HEK293 (cell line): ENCODE measurements at regions not wholly inside any gene's neighbourhood (a gene's known extent, or its start where the extent isn't known, plus 50 kb on each side); places are given as distances from the start of the nearest gene placed in this dataset.

Experiments
- EGR2 ChIP-seq: fragments of 450-650 bp; formaldehyde crosslinking; IDR thresholded peaks from 2 replicates; pipeline ENCODE4 v1.5.1; 2016; ENCODE audit warnings: low read depth, missing biosample characterization, missing genetic modification characterization
- FEZF1 ChIP-seq: fragments of 450-650 bp; formaldehyde crosslinking; IDR thresholded peaks from 2 replicates; pipeline ENCODE4 v1.5.1; 2016; ENCODE audit warnings: missing biosample characterization, missing genetic modification characterization
- GLI4 ChIP-seq: fragments of 450-650 bp; formaldehyde crosslinking; IDR thresholded peaks from 2 replicates; pipeline ENCODE4 v1.5.1; 2016; ENCODE audit warnings: missing biosample characterization, missing genetic modification characterization
- HIC1 ChIP-seq: fragments of 450-650 bp; formaldehyde crosslinking; IDR thresholded peaks from 2 replicates; pipeline ENCODE4 v1.5.1; 2016; ENCODE audit warnings: missing biosample characterization, missing genetic modification characterization
- KLF10 ChIP-seq: fragments of 450-650 bp; IDR thresholded peaks from 2 replicates; pipeline ENCODE4 v1.5.1; 2018; ENCODE audit warnings: missing biosample characterization, mild to moderate bottlenecking, missing genetic modification characterization
- KLF17 ChIP-seq: fragments of 450-650 bp; formaldehyde crosslinking; IDR thresholded peaks from 2 replicates; pipeline ENCODE4 v1.5.1; 2016; ENCODE audit warnings: missing biosample characterization, missing genetic modification characterization
- OSR2 ChIP-seq: fragments of 450-650 bp; formaldehyde crosslinking; IDR thresholded peaks from 2 replicates; pipeline ENCODE4 v1.5.1; 2016; ENCODE audit warnings: missing biosample characterization, missing genetic modification characterization
- PRDM2 ChIP-seq: fragments of 450-650 bp; formaldehyde crosslinking; IDR thresholded peaks from 2 replicates; pipeline ENCODE4 v1.5.1; 2016; ENCODE audit warnings: missing biosample characterization, missing genetic modification characterization, borderline replicate concordance
- SETDB1 ChIP-seq: IDR thresholded peaks from one replicate; pipeline ENCODE4 v1.6.1; 2017; ENCODE audit warnings: mild to moderate bottlenecking, low read length, moderate library complexity, mixed read lengths; ENCODE audit not compliant: insufficient read length
- ZFP37 ChIP-seq: fragments of 450-650 bp; formaldehyde crosslinking; IDR thresholded peaks from 2 replicates; pipeline ENCODE4 v1.5.1; 2016; ENCODE audit warnings: missing biosample characterization, missing genetic modification characterization
- ZNF16 ChIP-seq: fragments of 450-650 bp; formaldehyde crosslinking; IDR thresholded peaks from 2 replicates; pipeline ENCODE4 v1.5.1; 2016; ENCODE audit warnings: low read depth, missing biosample characterization, missing genetic modification characterization
- ZNF169 ChIP-seq: fragments of 450-650 bp; formaldehyde crosslinking; IDR thresholded peaks from 2 replicates; pipeline ENCODE4 v1.5.1; 2016; ENCODE audit warnings: missing biosample characterization, missing genetic modification characterization
- ZNF174 ChIP-seq: fragments of 450-650 bp; formaldehyde crosslinking; IDR thresholded peaks from 2 replicates; pipeline ENCODE4 v1.5.0; 2017; ENCODE audit warnings: missing biosample characterization, mild to moderate bottlenecking, missing genetic modification characterization
- ZNF24 ChIP-seq: fragments of 450-650 bp; formaldehyde crosslinking; IDR thresholded peaks from 2 replicates; pipeline ENCODE4 v1.5.1; 2016; ENCODE audit warnings: missing biosample characterization, missing genetic modification characterization
- ZNF292 ChIP-seq: fragments of 450-650 bp; formaldehyde crosslinking; IDR thresholded peaks from 2 replicates; pipeline ENCODE4 v1.5.1; 2016; ENCODE audit warnings: low read depth, missing biosample characterization, missing genetic modification characterization, borderline replicate concordance
- ZNF398 ChIP-seq: fragments of 450-650 bp; formaldehyde crosslinking; IDR thresholded peaks from 2 replicates; pipeline ENCODE4 v1.5.1; 2017; ENCODE audit warnings: missing biosample characterization, missing genetic modification characterization
- ZNF404 ChIP-seq: fragments of 450-650 bp; formaldehyde crosslinking; IDR thresholded peaks from 2 replicates; pipeline ENCODE4 v1.5.1; 2017; ENCODE audit warnings: missing biosample characterization, missing genetic modification characterization
- ZNF510 ChIP-seq: fragments of 450-650 bp; formaldehyde crosslinking; IDR thresholded peaks from 2 replicates; pipeline ENCODE4 v1.5.1; 2018; ENCODE audit warnings: mild to moderate bottlenecking, missing genetic modification characterization, missing biosample characterization; ENCODE audit not compliant: insufficient replicate concordance
- ZNF514 ChIP-seq: fragments of 450-650 bp; formaldehyde crosslinking; IDR thresholded peaks from 2 replicates; pipeline ENCODE4 v1.5.1; 2016; ENCODE audit warnings: missing biosample characterization, missing genetic modification characterization
- ZNF521 ChIP-seq: fragments of 450-650 bp; formaldehyde crosslinking; IDR thresholded peaks from 2 replicates; pipeline ENCODE4 v1.5.1; 2017; ENCODE audit warnings: missing biosample characterization, mild to moderate bottlenecking, missing genetic modification characterization
- ZNF639 ChIP-seq: fragments of 450-650 bp; formaldehyde crosslinking; IDR thresholded peaks from 2 replicates; pipeline ENCODE4 v1.5.1; 2016; ENCODE audit warnings: missing biosample characterization, missing genetic modification characterization
- ZNF707 ChIP-seq: fragments of 450-650 bp; formaldehyde crosslinking; IDR thresholded peaks from 2 replicates; pipeline ENCODE4 v1.5.1; 2016; ENCODE audit warnings: missing biosample characterization, missing genetic modification characterization
- ZNF747 ChIP-seq: fragments of 450-650 bp; formaldehyde crosslinking; IDR thresholded peaks from 2 replicates; pipeline ENCODE4 v1.5.1; 2016; ENCODE audit warnings: missing biosample characterization, missing genetic modification characterization
- ZNF768 ChIP-seq: fragments of 450-650 bp; formaldehyde crosslinking; IDR thresholded peaks from 2 replicates; pipeline ENCODE4 v1.5.1; 2018; ENCODE audit warnings: missing biosample characterization, mild to moderate bottlenecking, missing genetic modification characterization
- ZNF791 ChIP-seq: fragments of 450-650 bp; formaldehyde crosslinking; IDR thresholded peaks from 2 replicates; pipeline ENCODE4 v1.5.1; 2016; ENCODE audit warnings: missing biosample characterization, missing genetic modification characterization
- ZSCAN23 ChIP-seq: fragments of 450-650 bp; formaldehyde crosslinking; IDR thresholded peaks from 2 replicates; pipeline ENCODE4 v1.5.1; 2016; ENCODE audit warnings: missing biosample characterization, missing genetic modification characterization
- ZSCAN30 ChIP-seq: fragments of 450-650 bp; IDR thresholded peaks from 2 replicates; pipeline ENCODE4 v1.5.1; 2018; ENCODE audit warnings: missing biosample characterization, mild to moderate bottlenecking, missing genetic modification characterization, moderate library complexity
- ZSCAN5A ChIP-seq: fragments of 450-650 bp; formaldehyde crosslinking; IDR thresholded peaks from 2 replicates; pipeline ENCODE4 v1.5.1; 2016; ENCODE audit warnings: missing biosample characterization, missing genetic modification characterization

GRCh38 chr4:30948653-30949052 is 228.5 kb downstream of the PCDH7 start (continued):
- TF ChIP-seq PRDM2 (tag by site-specific recombination) (no peak), ZSCAN23 (tag by site-specific recombination) (no peak), ZNF404 (no peak), KLF17 (tag by site-specific recombination) (peak; percentile 62; the same call in 1 of the 2 replicates), ZNF707 (tag by site-specific recombination) (no peak), EGR2 (tag by site-specific recombination) (no peak), ZFP37 (tag by site-specific recombination) (no peak), FEZF1 (tag by site-specific recombination) (0 out of 2 replicates have a peak, but pooled peaks have one; percentile 30), KLF10 (tag by site-specific recombination) (peak; percentile 50; the same call in 1 of the 2 replicates), OSR2 (peak; percentile 46; the same call in 1 of the 2 replicates), ZNF398 (tag by site-specific recombination) (no peak), ZSCAN5A (tag by site-specific recombination) (no peak), ZNF747 (tag by site-specific recombination) (no peak), ZNF174 (tag by site-specific recombination) (no peak), ZSCAN30 (tag by site-specific recombination) (no peak), ZNF292 (tag by site-specific recombination) (no peak), ZNF24 (tag by site-specific recombination) (no peak), SETDB1 (no peak), ZNF791 (tag by site-specific recombination) (no peak), ZNF521 (tag by site-specific recombination) (no peak), ZNF16 (no peak), ZNF639 (0 out of 2 replicates have a peak, but pooled peaks have one; percentile 17), ZNF510 (tag by site-specific recombination) (no peak), HIC1 (tag by site-specific recombination) (peak; percentile 91), ZNF768 (tag by site-specific recombination) (no peak), ZNF169 (tag by site-specific recombination) (no peak), ZNF514 (tag by site-specific recombination) (no peak), GLI4 (tag by site-specific recombination) (no peak)
